PFSK-1 (cell line): ENCODE measurements at regions not wholly inside any gene's neighbourhood (a gene's known extent, or its start where the extent isn't known, plus 50 kb on each side); places are given as distances from the start of the nearest gene placed in this dataset.

Experiments used
- FOXP2 ChIP-seq: optimal IDR thresholded peaks from 2 replicates; pipeline ENCODE3; 2011; ENCODE audit warnings: borderline replicate concordance, control low read depth, inconsistent platforms; ENCODE audit not compliant: insufficient read depth; ENCODE audit errors: extremely low read length, extremely low read depth
- POLR2AphosphoS5 ChIP-seq: IDR thresholded peaks from 2 replicates; pipeline ENCODE4 v1.6.1; 2012; ENCODE audit warnings: low read depth, mild to moderate bottlenecking, control low read depth, low read length, moderate library complexity
- SIN3A ChIP-seq: IDR thresholded peaks from 2 replicates; pipeline ENCODE4 v1.6.1; 2012; ENCODE audit warnings: mild to moderate bottlenecking, low read length, moderate library complexity, borderline replicate concordance; ENCODE audit not compliant: insufficient read depth
- TAF1 ChIP-seq: IDR thresholded peaks from 2 replicates; pipeline ENCODE4 v1.6.1; 2012; ENCODE audit warnings: low read length, control low read depth, borderline replicate concordance; ENCODE audit not compliant: insufficient read depth
- TF ChIP-seq, protein P1 (sequence below), 2 experiments: IDR thresholded peaks; 2 replicates each; pipeline versions ENCODE4 v1.6.1 to v1.8.0; 2011 to 2012; ENCODE audit warnings: low read depth in 2 of 2, low read length in 2 of 2, control low read depth in 1 of 2, inconsistent platforms in 1 of 2, mild to moderate bottlenecking in 1 of 2, moderate library complexity in 1 of 2; ENCODE audit not compliant: insufficient read depth in 1 of 2

DNA sequence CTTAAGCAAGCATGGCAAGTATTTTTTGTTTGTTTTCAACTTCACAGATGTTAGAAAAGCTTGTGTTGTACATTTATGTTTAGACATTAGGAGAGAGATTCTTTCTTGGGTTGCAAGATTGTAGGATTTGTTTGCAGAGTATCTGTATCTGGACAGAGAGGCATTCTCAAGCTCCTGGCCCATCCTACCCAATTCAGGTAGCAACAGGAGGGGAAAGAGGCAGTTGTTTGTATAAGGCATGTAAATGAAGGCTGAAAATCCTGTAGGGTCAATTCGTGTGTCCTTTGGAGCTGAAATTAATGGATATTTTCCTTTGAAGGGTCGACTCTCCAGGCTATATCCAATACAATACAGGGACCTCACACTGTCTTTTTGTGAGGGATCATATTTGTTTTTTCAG lies 147.3 kb downstream of the KCNRG start:
- TF ChIP-seq TAF1 (no peak), POLR2AphosphoS5 (no peak), SIN3A (no peak), FOXP2 (no peak)
- TF ChIP-seq, protein P1, sequence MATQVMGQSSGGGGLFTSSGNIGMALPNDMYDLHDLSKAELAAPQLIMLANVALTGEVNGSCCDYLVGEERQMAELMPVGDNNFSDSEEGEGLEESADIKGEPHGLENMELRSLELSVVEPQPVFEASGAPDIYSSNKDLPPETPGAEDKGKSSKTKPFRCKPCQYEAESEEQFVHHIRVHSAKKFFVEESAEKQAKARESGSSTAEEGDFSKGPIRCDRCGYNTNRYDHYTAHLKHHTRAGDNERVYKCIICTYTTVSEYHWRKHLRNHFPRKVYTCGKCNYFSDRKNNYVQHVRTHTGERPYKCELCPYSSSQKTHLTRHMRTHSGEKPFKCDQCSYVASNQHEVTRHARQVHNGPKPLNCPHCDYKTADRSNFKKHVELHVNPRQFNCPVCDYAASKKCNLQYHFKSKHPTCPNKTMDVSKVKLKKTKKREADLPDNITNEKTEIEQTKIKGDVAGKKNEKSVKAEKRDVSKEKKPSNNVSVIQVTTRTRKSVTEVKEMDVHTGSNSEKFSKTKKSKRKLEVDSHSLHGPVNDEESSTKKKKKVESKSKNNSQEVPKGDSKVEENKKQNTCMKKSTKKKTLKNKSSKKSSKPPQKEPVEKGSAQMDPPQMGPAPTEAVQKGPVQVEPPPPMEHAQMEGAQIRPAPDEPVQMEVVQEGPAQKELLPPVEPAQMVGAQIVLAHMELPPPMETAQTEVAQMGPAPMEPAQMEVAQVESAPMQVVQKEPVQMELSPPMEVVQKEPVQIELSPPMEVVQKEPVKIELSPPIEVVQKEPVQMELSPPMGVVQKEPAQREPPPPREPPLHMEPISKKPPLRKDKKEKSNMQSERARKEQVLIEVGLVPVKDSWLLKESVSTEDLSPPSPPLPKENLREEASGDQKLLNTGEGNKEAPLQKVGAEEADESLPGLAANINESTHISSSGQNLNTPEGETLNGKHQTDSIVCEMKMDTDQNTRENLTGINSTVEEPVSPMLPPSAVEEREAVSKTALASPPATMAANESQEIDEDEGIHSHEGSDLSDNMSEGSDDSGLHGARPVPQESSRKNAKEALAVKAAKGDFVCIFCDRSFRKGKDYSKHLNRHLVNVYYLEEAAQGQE (IDR thresholded peaks at IDR 0.05; ENCODE audit: insufficient read depth in 1 of 2, low read depth in 2 of 2, low read length in 2 of 2): no peak

DNA sequence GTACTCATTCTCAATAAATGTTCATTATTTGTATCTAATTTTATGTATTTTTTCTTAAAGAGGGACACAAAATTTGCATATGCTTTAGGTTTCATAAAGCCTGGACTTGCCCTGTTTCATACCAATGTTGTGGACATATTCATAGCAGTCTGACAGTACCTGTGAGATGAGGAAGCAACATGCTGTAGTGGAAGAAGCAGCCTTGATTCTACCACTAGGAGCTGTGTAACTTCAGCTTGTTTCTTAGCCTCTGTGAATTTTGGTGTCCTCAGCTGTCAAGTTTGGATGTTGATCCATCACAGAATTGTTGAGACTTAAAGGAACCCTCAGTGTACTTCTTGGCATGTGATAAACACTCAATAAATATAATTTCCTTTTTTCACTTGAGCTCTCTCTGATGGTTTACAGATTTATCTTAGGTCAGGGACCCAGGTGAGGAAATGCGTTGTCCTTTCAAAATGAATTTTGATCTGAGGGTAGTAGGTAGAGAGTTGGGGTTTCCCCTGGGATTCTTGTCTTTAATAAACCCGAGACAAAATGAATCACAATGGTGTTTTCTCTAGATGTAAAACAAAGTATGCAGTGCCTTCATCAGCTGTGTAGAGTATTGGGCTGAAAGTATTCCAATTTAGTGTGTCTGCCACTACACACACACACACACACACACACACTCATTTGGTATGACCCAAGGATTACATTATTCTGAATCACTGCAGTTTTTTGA lies 152.1 kb downstream of the KCNRG start:
- TF ChIP-seq, protein P1 (IDR thresholded peaks at IDR 0.05; ENCODE audit: insufficient read depth in 1 of 2, low read depth in 2 of 2, low read length in 2 of 2): no peak
- TF ChIP-seq FOXP2 (no peak), POLR2AphosphoS5 (no peak), TAF1 (no peak), SIN3A (no peak)

DNA sequence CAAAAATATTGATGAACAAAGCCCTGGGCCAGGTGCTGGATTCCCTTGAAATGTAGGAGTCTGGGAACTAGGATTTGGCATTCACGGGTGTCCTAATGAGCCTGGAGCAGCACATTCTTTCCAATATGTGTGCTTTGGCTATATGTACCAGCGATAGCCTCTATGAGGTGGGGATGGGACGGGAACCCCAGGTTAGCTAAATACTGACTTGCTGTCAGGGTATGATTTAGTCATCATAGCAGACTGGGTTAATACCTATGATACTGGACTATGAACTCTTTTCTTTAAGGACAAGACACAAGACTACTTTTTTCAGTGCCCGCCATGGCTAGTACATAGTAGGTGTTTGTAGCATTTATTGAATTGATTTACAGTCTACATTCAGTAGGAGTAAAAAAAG lies 152.7 kb downstream of the KCNRG start:
- TF ChIP-seq TAF1 (no peak), SIN3A (no peak), POLR2AphosphoS5 (no peak), FOXP2 (no peak)
- TF ChIP-seq, protein P1 (IDR thresholded peaks at IDR 0.05; ENCODE audit: insufficient read depth in 1 of 2, low read depth in 2 of 2, low read length in 2 of 2): no peak

DNA sequence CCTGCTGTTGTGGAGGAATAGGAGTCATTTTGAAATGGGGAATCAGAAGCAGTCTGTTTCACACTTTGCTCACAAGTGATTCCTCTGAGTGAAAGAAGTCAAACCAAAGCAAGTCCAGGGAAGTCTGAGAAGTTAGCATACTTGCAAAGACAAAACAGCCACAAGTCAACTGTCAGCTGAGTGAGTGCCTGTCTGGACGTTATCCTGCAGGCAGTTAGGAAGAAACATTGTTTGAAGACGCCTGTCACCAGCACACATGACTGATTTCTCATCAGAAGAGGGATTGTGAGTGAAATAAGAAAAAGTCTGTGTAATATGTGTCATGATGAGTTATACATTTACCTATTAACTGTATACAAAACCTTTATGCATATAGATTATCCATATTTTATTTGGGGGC lies 153.5 kb downstream of the KCNRG start:
- TF ChIP-seq TAF1 (no peak), SIN3A (no peak), POLR2AphosphoS5 (no peak), FOXP2 (no peak)
- TF ChIP-seq, protein P1 (IDR thresholded peaks at IDR 0.05; ENCODE audit: insufficient read depth in 1 of 2, low read depth in 2 of 2, low read length in 2 of 2): no peak
